DMS 273 (cell line): ENCODE measurements at regions not wholly inside any gene's neighbourhood (a gene's known extent, or its start where the extent isn't known, plus 50 kb on each side); places are given as distances from the start of the nearest gene placed in this dataset.
"Not testable (repeated sequence)": the region's sequence is repeated elsewhere in the genome, so short reads cannot be mapped to it uniquely, and the experiment has no call there.

Experiments used
- DNase-seq: peaks from one replicate; lab custom pipeline; 2025; ENCODE audit not compliant: unreplicated experiment; lab: John Stamatoyannopoulos, UW

GRCh38 chr1:82057011-82057410 is 256.3 kb downstream of the ADGRL2 start:
- DNase-seq: no peak

GRCh38 chr1:82055375-82055774 is 254.6 kb downstream of the ADGRL2 start:
- not testable (repeated sequence) for DNase-seq

- no peak for DNase-seq
Measured at GRCh38 chr1:82052563-82052962, 251.8 kb downstream of the ADGRL2 start.

GRCh38 chr1:82048596-82048995 is 247.9 kb downstream of the ADGRL2 start:
- DNase-seq: no peak

- no peak for DNase-seq
Measured at GRCh38 chr1:82045221-82045620, 244.5 kb downstream of the ADGRL2 start.

GRCh38 chr1:82044536-82044935 is 243.8 kb downstream of the ADGRL2 start:
- DNase-seq: no peak

- DNase-seq: no peak
Measured at GRCh38 chr1:82044111-82044510, 243.4 kb downstream of the ADGRL2 start.

GRCh38 chr1:82042306-82043060 is 241.7 kb downstream of the ADGRL2 start:
- no peak for DNase-seq
